Neural progenitor cell (in vitro differentiated cells): ENCODE measurements at regions not wholly inside any gene's neighbourhood (a gene's known extent, or its start where the extent isn't known, plus 50 kb on each side); places are given as distances from the start of the nearest gene placed in this dataset. TPM values are rescaled to one million over a fixed set of nuclear protein-coding genes. Genes with fewer than 3 reads are reported as not detected.

Experiments
- DNase-seq: peaks from one replicate; pipeline ENCODE4 v3.0.0-alpha.2; 2016; ENCODE audit warnings: low spot score
- H2AFZ ChIP-seq: fragments of 200-600 bp; sonication (generic); replicated peaks from 2 replicates; pipeline ENCODE4 v1.6.1; 2016; ENCODE audit warnings: antibody characterized with exemption
- H3F3A ChIP-seq: fragments of 200-600 bp; sonication (generic); 2 replicates; pipeline ENCODE4 v1.6.1; 2016; ENCODE audit warnings: antibody characterized with exemption, low read depth
- H3K27ac ChIP-seq: fragments of 200-600 bp; sonication (generic); 2 replicates; pipeline ENCODE4 v1.5.1; 2016; ENCODE audit warnings: mild to moderate bottlenecking
- H3K27me3 ChIP-seq: fragments of 200-600 bp; sonication (generic); 2 replicates; pipeline ENCODE4 v1.6.1; 2016; ENCODE audit warnings: mild to moderate bottlenecking, moderate library complexity
- H3K36me3 ChIP-seq: fragments of 200-600 bp; sonication (generic); 2 replicates; pipeline ENCODE4 v1.5.1; 2016
- H3K4me1 ChIP-seq: fragments of 200-600 bp; sonication (generic); 2 replicates; pipeline ENCODE4 v1.6.1; 2016; ENCODE audit warnings: mixed run types
- H3K4me2 ChIP-seq: fragments of 200-600 bp; sonication (generic); 2 replicates; pipeline ENCODE4 v1.6.1; 2016
- H3K4me3 ChIP-seq: fragments of 200-600 bp; sonication (generic); 2 replicates; pipeline ENCODE4 v1.5.1; 2016
- H3K79me2 ChIP-seq: fragments of 200-600 bp; sonication (generic); 2 replicates; pipeline ENCODE4 v1.6.1; 2016; ENCODE audit warnings: low read depth
- H3K9ac ChIP-seq: fragments of 200-600 bp; sonication (generic); 2 replicates; pipeline ENCODE4 v1.6.1; 2016
- H3K9me3 ChIP-seq: fragments of 200-600 bp; sonication (generic); 2 replicates; pipeline ENCODE4 v1.5.1; 2016; ENCODE audit warnings: low read depth
- H4K20me1 ChIP-seq: fragments of 200-600 bp; sonication (generic); 2 replicates; pipeline ENCODE4 v1.6.1; 2016; ENCODE audit warnings: low read depth
- H3K27ac Mint-ChIP-seq: 3 replicates; pipeline ENCODE4 v1.8.0; 2021; ENCODE audit warnings: mixed read lengths
- H3K27me3 Mint-ChIP-seq: 2 replicates; pipeline ENCODE4 v1.8.0; 2022; ENCODE audit warnings: low read depth, mild to moderate bottlenecking, inconsistent platforms, moderate library complexity, mixed read lengths; ENCODE audit not compliant: insufficient read depth
- H3K36me3 Mint-ChIP-seq: 3 replicates; pipeline ENCODE4 v1.8.0; 2021; ENCODE audit warnings: mixed read lengths
- H3K4me1 Mint-ChIP-seq: 3 replicates; pipeline ENCODE4 v1.8.0; 2021; ENCODE audit warnings: mixed read lengths
- H3K4me3 Mint-ChIP-seq: 3 replicates; pipeline ENCODE4 v1.8.0; 2021; ENCODE audit warnings: mild to moderate bottlenecking, moderate library complexity, mixed read lengths
- H3K9me3 Mint-ChIP-seq: 3 replicates; pipeline ENCODE4 v1.8.0; 2020; ENCODE audit warnings: mixed read lengths
- CTCF ChIP-seq: fragments of 200-600 bp; sonication (generic); IDR thresholded peaks from 2 replicates; pipeline ENCODE4 v1.5.1; 2017; ENCODE audit warnings: antibody characterized with exemption, mild to moderate bottlenecking
- EZH2 ChIP-seq: fragments of 200-600 bp; sonication (generic); IDR thresholded peaks from 2 replicates; pipeline ENCODE4 v1.6.1; 2017; ENCODE audit warnings: antibody characterized with exemption, mild to moderate bottlenecking, moderate library complexity
- EZH2phosphoT487 ChIP-seq: fragments of 200-600 bp; sonication (generic); IDR thresholded peaks from 2 replicates; pipeline ENCODE4 v1.6.1; 2017; ENCODE audit warnings: antibody characterized with exemption
- microRNA counts: library from miRNA; unstranded; fragments of <30 nt; microRNA quantifications from one replicate; lab custom pipeline; 2016
- microRNA-seq: library from miRNA; unstranded; fragments of <30 nt; microRNA quantifications from one replicate; pipeline ENCODE4, GENCODE V29; 2016
- small RNA-seq: library from RNA; depleted of rRNA; stranded (forward); fragments of <200 nt; gene quantifications from one replicate; pipeline ENCODE3, GENCODE V24; 2015

GRCh38 chrX:150312931-150313330, 50.2 kb upstream of the MAMLD1 start:
- TF ChIP-seq EZH2, result no peak
- no peak for TF ChIP-seq EZH2phosphoT487
- no peak for TF ChIP-seq CTCF
- H3K9me3 ChIP-seq, result no peaks in the 10 kb centered on the region

More at GRCh38 chrX:150312931-150313330, 50.2 kb upstream of the MAMLD1 start:
- Histone ChIP-seq H3K9ac (no peak overlapping the region), H3K4me3 (no peak overlapping the region), H3K4me1 (no peaks in the 10 kb centered on the region), H3K4me2 (no peak overlapping the region), H3K27me3 (no peaks in the 10 kb centered on the region), H2AFZ (no peak overlapping the region), H3K36me3 (no peaks in the 10 kb centered on the region), H3K27ac (no peak overlapping the region), H3F3A (no peaks in the 10 kb centered on the region), H4K20me1 (no peaks in the 10 kb centered on the region), H3K79me2 (no peaks in the 10 kb centered on the region)
- Mint-ChIP-seq H3K9me3 (peaks cover 12% of the 10 kb centered on the region), H3K36me3 (peaks cover 2% of the 10 kb centered on the region), H3K27ac (no peak overlapping the region), H3K27me3 (no peaks in the 10 kb centered on the region), H3K4me3 (no peak overlapping the region), H3K4me1 (no peaks in the 10 kb centered on the region)
- DNase-seq, result no peak

MicroRNAs encoded in the stretch of these regions (microRNA counts, 767-probe panel; counts per million panel counts)
- microRNA hsa-miR-2114-5p (lab: Ali Mortazavi, UCI), result 460 counts per million, percentile 90 among the panel's probes with 10 or more counts

Small RNAs in the stretch of these regions (microRNA-seq; reads per million reads assigned to microRNA genes)
- not detected for gene MIR2114

Small RNAs in the stretch of these regions (small RNA-seq; reads per million reads assigned to genes)
- not detected for gene MIR2114
